NCI-H748 (cell line): ENCODE measurements at regions not wholly inside any gene's neighbourhood (a gene's known extent, or its start where the extent isn't known, plus 50 kb on each side); places are given as distances from the start of the nearest gene placed in this dataset.

Source experiments
- DNase-seq: peaks from one replicate; lab custom pipeline; 2025; ENCODE audit not compliant: unreplicated experiment; lab: John Stamatoyannopoulos, UW

- DNase-seq: no peak
Observed at GRCh38 chr16:79748629-79749028, 148.1 kb upstream of the MAF start.

- no peak for DNase-seq
Observed at GRCh38 chr16:79747688-79748087, 147.2 kb upstream of the MAF start.

GRCh38 chr16:79740252-79740651, 139.7 kb upstream of the MAF start:
- DNase-seq: no peak

GRCh38 chr16:79735271-79735670, 134.7 kb upstream of the MAF start:
- no peak for DNase-seq

GRCh38 chr16:79734721-79735120, 134.2 kb upstream of the MAF start:
- DNase-seq: no peak

GRCh38 chr16:79728923-79729240, 128.3 kb upstream of the MAF start:
- DNase-seq: no peak

GRCh38 chr16:79728048-79728922, 127.7 kb upstream of the MAF start:
- DNase-seq: no peak

GRCh38 chr16:79726902-79727301, 126.4 kb upstream of the MAF start:
- DNase-seq: no peak

- no peak for DNase-seq
Observed at GRCh38 chr16:79725051-79725450, 124.5 kb upstream of the MAF start.

- no peak for DNase-seq
Observed at GRCh38 chr16:79723583-79724168, 123.1 kb upstream of the MAF start.

GRCh38 chr16:79721270-79721669, 120.7 kb upstream of the MAF start:
- no peak for DNase-seq

- no peak for DNase-seq
Observed at GRCh38 chr16:79717333-79718137, 117.0 kb upstream of the MAF start.

GRCh38 chr16:79716645-79717332, 116.3 kb upstream of the MAF start:
- no peak for DNase-seq

- no peak for DNase-seq
Observed at GRCh38 chr16:79715061-79715460, 114.5 kb upstream of the MAF start.

- DNase-seq: no peak
Observed at GRCh38 chr16:79714440-79714839, 113.9 kb upstream of the MAF start.

- no peak for DNase-seq
Observed at GRCh38 chr16:79713609-79714309, 113.2 kb upstream of the MAF start.

- no peak for DNase-seq
Observed at GRCh38 chr16:79712276-79712675, 111.7 kb upstream of the MAF start.

GRCh38 chr16:79707876-79708275, 107.3 kb upstream of the MAF start:
- DNase-seq: no peak

GRCh38 chr16:79703066-79703465, 102.5 kb upstream of the MAF start:
- DNase-seq: no peak

GRCh38 chr16:79698341-79698753, 97.8 kb upstream of the MAF start:
- DNase-seq: no peak
